ENCODE measurements at regions not wholly inside any gene's neighbourhood (a gene's known extent, or its start where the extent isn't known, plus 50 kb on each side); places are given as distances from the start of the nearest gene placed in this dataset.
"Not testable (repeated sequence)": the region's sequence is repeated elsewhere in the genome, so short reads cannot be mapped to it uniquely, and the experiment has no call there.

DNA sequence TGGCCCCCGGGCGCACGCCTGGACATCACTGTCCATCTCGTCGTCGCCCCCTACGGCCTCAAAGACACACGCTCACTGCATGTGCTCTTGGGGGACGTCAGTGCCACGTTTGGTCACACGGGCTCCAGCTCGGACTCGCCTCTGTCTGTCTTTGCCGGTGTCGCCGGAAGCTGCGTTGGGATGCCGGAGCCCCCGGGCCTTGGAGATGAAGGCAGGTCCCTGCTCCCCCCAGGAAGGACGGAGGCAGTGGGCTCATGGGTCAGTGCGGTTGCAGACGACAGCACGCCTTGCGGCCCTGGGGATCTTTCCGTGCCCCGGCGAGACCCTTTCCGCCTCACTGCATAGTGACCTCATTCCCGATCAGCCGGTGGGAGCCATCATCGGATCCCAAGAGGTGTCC is 1399.9 kb upstream of the PCDH10 start:
- H3K4me1 Mint-ChIP-seq (ENCODE audit: low read depth, unreplicated experiment); H3K27me3 Mint-ChIP-seq (ENCODE audit: unreplicated experiment); H3K9me3 Mint-ChIP-seq (ENCODE audit: unreplicated experiment); DNase-seq; H3K36me3 Mint-ChIP-seq (ENCODE audit: unreplicated experiment); H3K27ac Mint-ChIP-seq (ENCODE audit: unreplicated experiment); H3K4me3 Mint-ChIP-seq (ENCODE audit: unreplicated experiment): not testable (repeated sequence)

- H3K36me3 Mint-ChIP-seq (ENCODE audit: unreplicated experiment); H3K27ac Mint-ChIP-seq (ENCODE audit: unreplicated experiment); H3K9me3 Mint-ChIP-seq (ENCODE audit: unreplicated experiment); H3K4me1 Mint-ChIP-seq (ENCODE audit: low read depth, unreplicated experiment); H3K27me3 Mint-ChIP-seq (ENCODE audit: unreplicated experiment); H3K4me3 Mint-ChIP-seq (ENCODE audit: unreplicated experiment): not testable (repeated sequence)
- peak; percentile 34 for DNase-seq
These were observed 1399.1 kb upstream of the PCDH10 start for GRCh38 chr4:131750006-131750405.

DNA sequence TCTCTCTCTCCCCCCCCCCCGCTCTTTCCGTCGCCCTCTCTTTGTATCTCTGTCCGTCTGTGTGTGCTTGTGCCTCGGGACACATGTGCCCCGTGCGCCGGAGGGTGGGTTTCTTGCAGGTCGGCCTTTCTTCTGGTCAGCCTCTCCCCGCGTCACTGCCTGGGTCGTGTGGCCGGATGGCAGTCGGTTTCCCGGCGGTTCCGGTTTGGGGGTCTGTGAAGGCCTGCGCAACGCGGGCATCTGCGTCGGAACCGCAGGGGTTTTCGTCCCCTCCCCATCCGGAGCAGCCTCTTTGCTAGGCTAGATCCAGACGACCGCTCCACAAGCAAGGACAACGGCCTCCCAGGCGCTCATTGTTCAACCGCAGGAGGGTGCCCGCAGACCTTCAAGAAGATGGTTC is 1398.6 kb upstream of the PCDH10 start:
- H3K4me1 Mint-ChIP-seq (ENCODE audit: low read depth, unreplicated experiment); H3K27me3 Mint-ChIP-seq (ENCODE audit: unreplicated experiment); H3K4me3 Mint-ChIP-seq (ENCODE audit: unreplicated experiment); H3K27ac Mint-ChIP-seq (ENCODE audit: unreplicated experiment); H3K9me3 Mint-ChIP-seq (ENCODE audit: unreplicated experiment); H3K36me3 Mint-ChIP-seq (ENCODE audit: unreplicated experiment): not testable (repeated sequence)
- peak; percentile 48 for DNase-seq

GRCh38 chr4:131762234-131762633 is 1386.9 kb upstream of the PCDH10 start:
- not testable (repeated sequence) for H3K4me1 Mint-ChIP-seq (ENCODE audit: low read depth, unreplicated experiment); H3K4me3 Mint-ChIP-seq (ENCODE audit: unreplicated experiment); H3K27me3 Mint-ChIP-seq (ENCODE audit: unreplicated experiment); H3K27ac Mint-ChIP-seq (ENCODE audit: unreplicated experiment); H3K9me3 Mint-ChIP-seq (ENCODE audit: unreplicated experiment); H3K36me3 Mint-ChIP-seq (ENCODE audit: unreplicated experiment); DNase-seq

DNA sequence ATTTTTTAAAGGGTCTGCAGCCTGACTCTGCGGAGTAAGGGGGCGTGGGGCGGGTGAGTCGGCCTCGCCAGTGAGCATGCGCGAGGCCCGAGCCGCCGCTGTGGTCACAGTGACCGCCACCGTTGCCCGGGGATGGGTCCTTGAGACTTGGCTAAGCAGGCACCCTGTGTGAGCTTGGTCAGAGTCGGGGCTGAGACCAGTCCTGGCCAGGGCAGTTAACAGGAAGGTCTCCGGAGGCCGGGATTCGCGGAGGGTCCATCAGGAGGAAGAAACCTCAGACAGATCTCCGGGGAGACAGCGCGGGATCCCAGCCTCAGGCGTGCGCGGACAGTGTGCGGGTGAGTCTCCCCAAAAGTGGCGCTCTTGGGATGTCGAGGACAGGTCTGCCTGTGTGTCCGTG is 1384.4 kb upstream of the PCDH10 start:
- Mint-ChIP-seq H3K27ac (ENCODE audit: unreplicated experiment) (no peak overlapping the region), H3K9me3 (ENCODE audit: unreplicated experiment) (peaks cover 2% of the 10 kb centered on the region), H3K4me1 (ENCODE audit: low read depth, unreplicated experiment) (no peaks in the 10 kb centered on the region), H3K4me3 (ENCODE audit: unreplicated experiment) (no peak overlapping the region), H3K36me3 (ENCODE audit: unreplicated experiment) (no peaks in the 10 kb centered on the region), H3K27me3 (ENCODE audit: unreplicated experiment) (no peaks in the 10 kb centered on the region)
- no peak for DNase-seq
- no peak for TF ChIP-seq CTCF (IDR thresholded peaks at IDR 0.05; ENCODE audit: partially characterized antibody, unreplicated experiment)

- not testable (repeated sequence) for H3K9me3 Mint-ChIP-seq (ENCODE audit: unreplicated experiment); H3K27ac Mint-ChIP-seq (ENCODE audit: unreplicated experiment); DNase-seq; H3K4me1 Mint-ChIP-seq (ENCODE audit: low read depth, unreplicated experiment); H3K4me3 Mint-ChIP-seq (ENCODE audit: unreplicated experiment); H3K27me3 Mint-ChIP-seq (ENCODE audit: unreplicated experiment); H3K36me3 Mint-ChIP-seq (ENCODE audit: unreplicated experiment)
These were observed 1374.7 kb upstream of the PCDH10 start for GRCh38 chr4:131774382-131774781.

GRCh38 chr4:131810565-131810964 is 1338.5 kb upstream of the PCDH10 start:
- H3K36me3 Mint-ChIP-seq (ENCODE audit: unreplicated experiment); H3K27me3 Mint-ChIP-seq (ENCODE audit: unreplicated experiment); H3K27ac Mint-ChIP-seq (ENCODE audit: unreplicated experiment); H3K9me3 Mint-ChIP-seq (ENCODE audit: unreplicated experiment); H3K4me3 Mint-ChIP-seq (ENCODE audit: unreplicated experiment); H3K4me1 Mint-ChIP-seq (ENCODE audit: low read depth, unreplicated experiment); DNase-seq: not testable (repeated sequence)

All from glutamatergic neuron (in vitro differentiated cells).